ENCODE measurements at regions not wholly inside any gene's neighbourhood (a gene's known extent, or its start where the extent isn't known, plus 50 kb on each side); places are given as distances from the start of the nearest gene placed in this dataset.

- TF ChIP-seq, protein P1, sequence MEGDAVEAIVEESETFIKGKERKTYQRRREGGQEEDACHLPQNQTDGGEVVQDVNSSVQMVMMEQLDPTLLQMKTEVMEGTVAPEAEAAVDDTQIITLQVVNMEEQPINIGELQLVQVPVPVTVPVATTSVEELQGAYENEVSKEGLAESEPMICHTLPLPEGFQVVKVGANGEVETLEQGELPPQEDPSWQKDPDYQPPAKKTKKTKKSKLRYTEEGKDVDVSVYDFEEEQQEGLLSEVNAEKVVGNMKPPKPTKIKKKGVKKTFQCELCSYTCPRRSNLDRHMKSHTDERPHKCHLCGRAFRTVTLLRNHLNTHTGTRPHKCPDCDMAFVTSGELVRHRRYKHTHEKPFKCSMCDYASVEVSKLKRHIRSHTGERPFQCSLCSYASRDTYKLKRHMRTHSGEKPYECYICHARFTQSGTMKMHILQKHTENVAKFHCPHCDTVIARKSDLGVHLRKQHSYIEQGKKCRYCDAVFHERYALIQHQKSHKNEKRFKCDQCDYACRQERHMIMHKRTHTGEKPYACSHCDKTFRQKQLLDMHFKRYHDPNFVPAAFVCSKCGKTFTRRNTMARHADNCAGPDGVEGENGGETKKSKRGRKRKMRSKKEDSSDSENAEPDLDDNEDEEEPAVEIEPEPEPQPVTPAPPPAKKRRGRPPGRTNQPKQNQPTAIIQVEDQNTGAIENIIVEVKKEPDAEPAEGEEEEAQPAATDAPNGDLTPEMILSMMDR (IDR thresholded peaks at IDR 0.05; ENCODE audit: low read length), result no peak
- no peak for TF ChIP-seq EZH2 (IDR thresholded peaks at IDR 0.05; ENCODE audit: borderline replicate concordance, low read length)
Observed at GRCh38 chr20:12893653-12894052, 115.1 kb upstream of the SPTLC3 start.
